ENCODE measurements at regions not wholly inside any gene's neighbourhood (a gene's known extent, or its start where the extent isn't known, plus 50 kb on each side); places are given as distances from the start of the nearest gene placed in this dataset.

DNA sequence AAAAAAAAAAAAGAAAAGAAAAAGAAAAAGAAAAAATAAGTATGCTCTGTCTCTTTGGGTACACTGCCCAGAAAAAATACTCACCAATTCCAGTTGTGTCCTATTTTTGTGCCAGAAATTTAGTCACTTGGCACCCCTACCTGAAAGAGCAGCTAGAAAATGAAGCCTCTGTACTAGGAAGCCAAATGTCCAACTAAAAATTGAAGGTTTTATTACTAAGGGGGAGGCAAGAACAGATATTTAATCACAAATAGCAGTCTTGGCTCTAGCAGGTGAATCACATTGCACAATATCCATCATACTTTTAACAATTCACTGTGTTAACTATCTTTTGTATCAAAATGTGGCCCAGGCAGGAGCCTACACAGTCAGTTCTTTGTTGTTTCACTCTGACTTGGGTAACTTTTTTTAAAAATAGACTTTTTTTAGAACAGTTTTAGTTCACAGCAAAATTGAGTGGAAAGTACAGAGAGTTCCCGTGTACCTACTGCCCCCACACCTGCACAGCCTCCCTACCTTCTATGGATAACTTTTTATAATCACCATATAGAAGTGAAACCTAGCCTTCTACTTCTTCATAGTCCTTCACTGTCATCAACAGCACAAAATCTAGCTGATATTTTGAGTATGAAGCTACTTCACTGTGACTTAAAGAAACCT lies 87.1 kb upstream of the ATF7IP start:
- no peak overlapping the region for H3K4me3 ChIP-seq (ENCODE audit: low read depth in 1 of 3, low read length in 3 of 3)
- H3K27me3 ChIP-seq (ENCODE audit: control insufficient read depth in 4 of 4, insufficient read depth in 4 of 4, low read length in 3 of 4) = no peaks in the 10 kb centered on the region
- no peak for DNase-seq (ENCODE audit: low spot score)
- no peak overlapping the region for H3K27ac ChIP-seq (ENCODE audit: low read depth in 1 of 2, low read length in 2 of 2)
- TF ChIP-seq, protein P1, sequence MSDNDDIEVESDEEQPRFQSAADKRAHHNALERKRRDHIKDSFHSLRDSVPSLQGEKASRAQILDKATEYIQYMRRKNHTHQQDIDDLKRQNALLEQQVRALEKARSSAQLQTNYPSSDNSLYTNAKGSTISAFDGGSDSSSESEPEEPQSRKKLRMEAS (IDR thresholded peaks at IDR 0.05) = no peak
- no peak for TF ChIP-seq EGR1 (IDR thresholded peaks at IDR 0.05; ENCODE audit: low read depth in 2 of 2)
- TF ChIP-seq, protein P2, sequence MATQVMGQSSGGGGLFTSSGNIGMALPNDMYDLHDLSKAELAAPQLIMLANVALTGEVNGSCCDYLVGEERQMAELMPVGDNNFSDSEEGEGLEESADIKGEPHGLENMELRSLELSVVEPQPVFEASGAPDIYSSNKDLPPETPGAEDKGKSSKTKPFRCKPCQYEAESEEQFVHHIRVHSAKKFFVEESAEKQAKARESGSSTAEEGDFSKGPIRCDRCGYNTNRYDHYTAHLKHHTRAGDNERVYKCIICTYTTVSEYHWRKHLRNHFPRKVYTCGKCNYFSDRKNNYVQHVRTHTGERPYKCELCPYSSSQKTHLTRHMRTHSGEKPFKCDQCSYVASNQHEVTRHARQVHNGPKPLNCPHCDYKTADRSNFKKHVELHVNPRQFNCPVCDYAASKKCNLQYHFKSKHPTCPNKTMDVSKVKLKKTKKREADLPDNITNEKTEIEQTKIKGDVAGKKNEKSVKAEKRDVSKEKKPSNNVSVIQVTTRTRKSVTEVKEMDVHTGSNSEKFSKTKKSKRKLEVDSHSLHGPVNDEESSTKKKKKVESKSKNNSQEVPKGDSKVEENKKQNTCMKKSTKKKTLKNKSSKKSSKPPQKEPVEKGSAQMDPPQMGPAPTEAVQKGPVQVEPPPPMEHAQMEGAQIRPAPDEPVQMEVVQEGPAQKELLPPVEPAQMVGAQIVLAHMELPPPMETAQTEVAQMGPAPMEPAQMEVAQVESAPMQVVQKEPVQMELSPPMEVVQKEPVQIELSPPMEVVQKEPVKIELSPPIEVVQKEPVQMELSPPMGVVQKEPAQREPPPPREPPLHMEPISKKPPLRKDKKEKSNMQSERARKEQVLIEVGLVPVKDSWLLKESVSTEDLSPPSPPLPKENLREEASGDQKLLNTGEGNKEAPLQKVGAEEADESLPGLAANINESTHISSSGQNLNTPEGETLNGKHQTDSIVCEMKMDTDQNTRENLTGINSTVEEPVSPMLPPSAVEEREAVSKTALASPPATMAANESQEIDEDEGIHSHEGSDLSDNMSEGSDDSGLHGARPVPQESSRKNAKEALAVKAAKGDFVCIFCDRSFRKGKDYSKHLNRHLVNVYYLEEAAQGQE (IDR thresholded peaks at IDR 0.05) = no peak
- no peaks in the 10 kb centered on the region for H3K4me1 ChIP-seq (ENCODE audit: control insufficient read depth in 4 of 4, insufficient read depth in 4 of 4, low read length in 3 of 4)
- H3K36me3 ChIP-seq (ENCODE audit: control insufficient read depth in 4 of 4, insufficient read depth in 3 of 4, low read depth in 1 of 4, low read length in 3 of 4) = no peaks in the 10 kb centered on the region
- H3K9ac ChIP-seq (ENCODE audit: low read depth in 1 of 2, low read length in 2 of 2) = no peak overlapping the region
- WGBS = 91% methylated on average over 1 of the region's 1 CpG
- H3K9me3 ChIP-seq (ENCODE audit: control insufficient read depth in 4 of 4, low read length in 3 of 4) = no peaks in the 10 kb centered on the region

DNA sequence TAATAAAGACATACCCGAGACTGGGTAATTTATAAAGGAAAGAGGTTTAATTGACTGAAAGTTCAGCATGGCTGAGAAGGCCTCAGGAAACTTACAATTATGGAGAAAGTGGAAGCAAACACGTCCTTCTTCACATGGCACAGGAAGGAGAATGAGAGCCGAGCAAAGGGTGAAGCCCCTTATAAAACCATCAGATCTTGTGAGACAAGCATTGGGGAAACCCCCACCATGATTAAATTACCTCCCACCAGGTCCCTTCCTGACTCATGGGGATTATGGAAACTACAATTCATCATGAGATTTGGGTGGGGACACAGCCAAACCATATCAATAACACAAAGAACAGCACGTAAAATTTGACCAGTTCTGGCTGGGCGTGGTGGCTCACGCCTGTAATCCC lies 85.6 kb upstream of the ATF7IP start:
- no peak for DNase-seq (ENCODE audit: low spot score)
- H3K4me1 ChIP-seq (ENCODE audit: control insufficient read depth in 4 of 4, insufficient read depth in 4 of 4, low read length in 3 of 4) = no peaks in the 10 kb centered on the region
- whole genome bisulfite sequencing = 86% methylated on average over 6 of the region's 6 CpGs
- TF ChIP-seq RXRA (IDR thresholded peaks at IDR 0.05) (no peak), GABPA (IDR thresholded peaks at IDR 0.05 in 1 of 2, conservative IDR thresholded peaks at IDR 0.05 in 1 of 2) (no peak)
- TF ChIP-seq, protein P1 (IDR thresholded peaks at IDR 0.05) = no peak
- H3K27ac ChIP-seq (ENCODE audit: low read depth in 1 of 2, low read length in 2 of 2) = no peak overlapping the region
- no peak overlapping the region for H3K9ac ChIP-seq (ENCODE audit: low read depth in 1 of 2, low read length in 2 of 2)
- no peak overlapping the region for H3K4me3 ChIP-seq (ENCODE audit: low read depth in 1 of 3, low read length in 3 of 3)
- H3K27me3 ChIP-seq (ENCODE audit: control insufficient read depth in 4 of 4, insufficient read depth in 4 of 4, low read length in 3 of 4) = no peaks in the 10 kb centered on the region
- no peaks in the 10 kb centered on the region for H3K9me3 ChIP-seq (ENCODE audit: control insufficient read depth in 4 of 4, low read length in 3 of 4)
- no peaks in the 10 kb centered on the region for H3K36me3 ChIP-seq (ENCODE audit: control insufficient read depth in 4 of 4, insufficient read depth in 3 of 4, low read depth in 1 of 4, low read length in 3 of 4)

GRCh38 chr12:14280921-14281320 lies 84.6 kb upstream of the ATF7IP start:
- Histone ChIP-seq H3K9ac (ENCODE audit: low read depth in 1 of 2, low read length in 2 of 2) (no peak overlapping the region), H3K9me3 (ENCODE audit: control insufficient read depth in 4 of 4, low read length in 3 of 4) (no peaks in the 10 kb centered on the region), H3K4me1 (ENCODE audit: control insufficient read depth in 4 of 4, insufficient read depth in 4 of 4, low read length in 3 of 4) (no peaks in the 10 kb centered on the region), H3K27ac (ENCODE audit: low read depth in 1 of 2, low read length in 2 of 2) (no peak overlapping the region), H3K27me3 (ENCODE audit: control insufficient read depth in 4 of 4, insufficient read depth in 4 of 4, low read length in 3 of 4) (no peaks in the 10 kb centered on the region), H3K4me3 (ENCODE audit: low read depth in 1 of 3, low read length in 3 of 3) (no peak overlapping the region), H3K36me3 (ENCODE audit: control insufficient read depth in 4 of 4, insufficient read depth in 3 of 4, low read depth in 1 of 4, low read length in 3 of 4) (no peaks in the 10 kb centered on the region)
- 96% methylated on average over 5 of the region's 5 CpGs for WGBS
- TF ChIP-seq, protein P3, sequence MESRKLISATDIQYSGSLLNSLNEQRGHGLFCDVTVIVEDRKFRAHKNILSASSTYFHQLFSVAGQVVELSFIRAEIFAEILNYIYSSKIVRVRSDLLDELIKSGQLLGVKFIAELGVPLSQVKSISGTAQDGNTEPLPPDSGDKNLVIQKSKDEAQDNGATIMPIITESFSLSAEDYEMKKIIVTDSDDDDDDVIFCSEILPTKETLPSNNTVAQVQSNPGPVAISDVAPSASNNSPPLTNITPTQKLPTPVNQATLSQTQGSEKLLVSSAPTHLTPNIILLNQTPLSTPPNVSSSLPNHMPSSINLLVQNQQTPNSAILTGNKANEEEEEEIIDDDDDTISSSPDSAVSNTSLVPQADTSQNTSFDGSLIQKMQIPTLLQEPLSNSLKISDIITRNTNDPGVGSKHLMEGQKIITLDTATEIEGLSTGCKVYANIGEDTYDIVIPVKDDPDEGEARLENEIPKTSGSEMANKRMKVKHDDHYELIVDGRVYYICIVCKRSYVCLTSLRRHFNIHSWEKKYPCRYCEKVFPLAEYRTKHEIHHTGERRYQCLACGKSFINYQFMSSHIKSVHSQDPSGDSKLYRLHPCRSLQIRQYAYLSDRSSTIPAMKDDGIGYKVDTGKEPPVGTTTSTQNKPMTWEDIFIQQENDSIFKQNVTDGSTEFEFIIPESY (IDR thresholded peaks at IDR 0.05) = no peak
- TF ChIP-seq RAD21 (IDR thresholded peaks at IDR 0.05) = no peak
- no peak for TF ChIP-seq SP1 (IDR thresholded peaks at IDR 0.05)
- no peak for TF ChIP-seq FOXA1 (IDR thresholded peaks at IDR 0.05)
- no peak for DNase-seq (ENCODE audit: low spot score)

All from liver (tissue), 7 donors.